Progenitor cell of endocrine pancreas (in vitro differentiated cells): ENCODE measurements at regions not wholly inside any gene's neighbourhood (a gene's known extent, or its start where the extent isn't known, plus 50 kb on each side); places are given as distances from the start of the nearest gene placed in this dataset.
"Not testable (repeated sequence)": the region's sequence is repeated elsewhere in the genome, so short reads cannot be mapped to it uniquely, and the experiment has no call there.

Experiments
- DNase-seq: peaks from one replicate; pipeline ENCODE4 v3.0.0; 2021; ENCODE audit warnings: low spot score; ENCODE audit not compliant: unreplicated experiment
- H3K27ac Mint-ChIP-seq: 2 replicates; pipeline ENCODE4 v1.8.0; 2021; ENCODE audit warnings: mild to moderate bottlenecking, moderate library complexity, mixed read lengths
- H3K27me3 Mint-ChIP-seq: 2 replicates; pipeline ENCODE4 v1.8.0; 2021; ENCODE audit warnings: mixed read lengths
- H3K36me3 Mint-ChIP-seq: 2 replicates; pipeline ENCODE4 v1.8.0; 2022; ENCODE audit warnings: mixed read lengths; ENCODE audit not compliant: insufficient read depth
- H3K4me1 Mint-ChIP-seq: 2 replicates; pipeline ENCODE4 v1.8.0; 2021; ENCODE audit warnings: low read depth, mixed read lengths
- H3K4me3 Mint-ChIP-seq: 2 replicates; pipeline ENCODE4 v1.8.0; 2021; ENCODE audit warnings: low read depth, mild to moderate bottlenecking, moderate library complexity, mixed read lengths
- H3K9me3 Mint-ChIP-seq: 2 replicates; pipeline ENCODE4 v1.8.0; 2021; ENCODE audit warnings: low read depth, mixed read lengths
- CTCF ChIP-seq: fragments of 200-600 bp; sonication (generic); IDR thresholded peaks from one replicate; pipeline ENCODE4 v1.5.0; 2021; ENCODE audit warnings: antibody characterized with exemption, mild to moderate bottlenecking; ENCODE audit not compliant: unreplicated experiment

- peaks cover 2% of the 10 kb centered on the region for H3K36me3 Mint-ChIP-seq
- H3K27ac Mint-ChIP-seq, result no peak overlapping the region
- H3K9me3 Mint-ChIP-seq, result peaks cover 25% of the 10 kb centered on the region
- DNase-seq, result no peak
- H3K27me3 Mint-ChIP-seq, result no peaks in the 10 kb centered on the region
- H3K4me1 Mint-ChIP-seq, result peaks cover 2% of the 10 kb centered on the region
- no peak for TF ChIP-seq CTCF
- no peak overlapping the region for H3K4me3 Mint-ChIP-seq
Measured at GRCh38 chr3:157582637-157582973, 79.4 kb upstream of the VEPH1 start.

DNA sequence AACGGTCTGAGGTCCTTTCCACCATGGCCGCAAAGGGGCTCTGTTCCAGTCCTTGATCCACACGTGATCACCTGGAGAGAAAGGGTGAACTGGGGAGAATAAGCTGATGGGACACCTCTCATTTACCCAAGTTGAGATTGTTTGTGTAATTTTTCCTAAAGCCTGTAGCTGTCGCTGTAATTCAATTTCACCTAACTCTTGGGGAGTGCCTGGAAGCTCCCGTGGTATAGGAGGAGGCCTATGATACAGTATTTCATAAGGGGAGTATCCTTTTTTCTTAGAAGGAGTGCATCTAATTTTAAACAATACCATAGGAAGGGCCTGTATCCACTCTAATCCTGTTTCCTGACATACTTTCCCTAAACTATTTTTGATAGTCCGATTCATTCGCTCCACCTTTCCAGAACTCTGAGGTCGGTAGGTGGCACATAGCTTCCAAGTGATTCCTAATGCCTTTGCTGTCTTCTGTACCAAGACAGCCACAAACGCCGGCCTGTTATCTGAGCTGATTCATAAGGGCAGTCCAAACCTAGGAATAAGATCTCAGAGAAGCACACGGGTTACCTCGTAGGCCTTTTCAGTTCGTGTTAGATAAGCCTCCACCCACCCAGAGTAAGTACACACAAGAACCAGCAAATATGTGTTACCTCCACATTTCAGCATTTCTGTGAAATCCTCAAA is 78.9 kb upstream of the VEPH1 start:
- H3K36me3 Mint-ChIP-seq, H3K4me3 Mint-ChIP-seq, H3K27me3 Mint-ChIP-seq, H3K4me1 Mint-ChIP-seq, H3K27ac Mint-ChIP-seq, DNase-seq: not testable (repeated sequence)
- peaks cover 22% of the 10 kb centered on the region for H3K9me3 Mint-ChIP-seq
- TF ChIP-seq CTCF, result peak; percentile 32

- Mint-ChIP-seq H3K36me3 (no peaks in the 10 kb centered on the region), H3K9me3 (peaks cover 15% of the 10 kb centered on the region), H3K4me1 (peaks cover 2% of the 10 kb centered on the region), H3K27ac (no peak overlapping the region), H3K4me3 (no peak overlapping the region), H3K27me3 (no peaks in the 10 kb centered on the region)
- DNase-seq, result no peak
- TF ChIP-seq CTCF, result no peak
Measured at GRCh38 chr3:157581371-157581770, 78.2 kb upstream of the VEPH1 start.

DNA sequence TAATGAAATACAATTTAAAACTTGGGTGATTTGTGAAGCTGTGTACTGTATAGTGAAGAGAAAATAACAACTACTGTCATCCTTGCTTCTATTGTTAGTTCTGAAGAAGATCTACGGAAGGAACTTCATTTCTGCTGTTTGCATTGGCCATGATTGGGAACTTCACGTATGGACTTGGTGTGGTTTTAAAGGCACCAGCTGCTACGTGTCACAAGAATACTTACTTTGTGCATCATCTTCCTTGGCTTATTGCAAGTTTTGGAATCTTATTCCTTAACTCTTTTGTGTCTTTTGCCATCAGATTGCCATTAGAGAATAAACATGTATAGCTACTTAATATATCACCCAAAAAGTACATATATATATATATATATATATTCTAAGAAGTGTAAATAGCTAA is 75.0 kb upstream of the VEPH1 start:
- Mint-ChIP-seq H3K4me1 (peaks cover 19% of the 10 kb centered on the region), H3K36me3 (no peaks in the 10 kb centered on the region), H3K27ac (no peak overlapping the region), H3K4me3 (no peak overlapping the region), H3K27me3 (no peaks in the 10 kb centered on the region), H3K9me3 (peaks cover 9% of the 10 kb centered on the region)
- TF ChIP-seq CTCF, result no peak
- DNase-seq, result no peak

DNA sequence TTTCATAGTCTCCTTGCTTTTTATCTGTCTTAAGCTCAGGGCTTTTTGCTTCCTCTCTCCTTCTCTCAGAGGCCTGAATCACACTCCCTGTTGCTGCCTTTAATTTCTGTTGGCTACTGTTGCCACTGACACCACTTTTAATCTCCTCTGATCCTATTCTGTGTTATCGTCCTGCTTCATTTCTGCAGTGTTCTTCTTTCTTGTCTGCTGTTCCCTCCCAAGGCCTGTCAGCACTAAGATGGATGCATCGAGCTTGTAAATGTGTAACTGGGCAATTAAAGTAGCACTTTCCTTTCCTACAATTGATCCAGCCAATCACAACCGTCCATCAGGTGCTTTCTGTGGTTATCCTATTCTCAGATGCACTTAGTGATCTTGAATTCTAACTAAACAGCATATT is 71.3 kb upstream of the VEPH1 start:
- peaks cover 20% of the 10 kb centered on the region for H3K4me1 Mint-ChIP-seq
- H3K9me3 Mint-ChIP-seq, result peaks cover 8% of the 10 kb centered on the region
- H3K36me3 Mint-ChIP-seq, result no peaks in the 10 kb centered on the region
- H3K27me3 Mint-ChIP-seq, result no peaks in the 10 kb centered on the region
- peak overlapping the region; percentile 86 for H3K27ac Mint-ChIP-seq
- DNase-seq, result no peak
- TF ChIP-seq CTCF, result no peak
- no peak overlapping the region for H3K4me3 Mint-ChIP-seq
